ENCODE measurements at regions not wholly inside any gene's neighbourhood (a gene's known extent, or its start where the extent isn't known, plus 50 kb on each side); places are given as distances from the start of the nearest gene placed in this dataset.

DNA sequence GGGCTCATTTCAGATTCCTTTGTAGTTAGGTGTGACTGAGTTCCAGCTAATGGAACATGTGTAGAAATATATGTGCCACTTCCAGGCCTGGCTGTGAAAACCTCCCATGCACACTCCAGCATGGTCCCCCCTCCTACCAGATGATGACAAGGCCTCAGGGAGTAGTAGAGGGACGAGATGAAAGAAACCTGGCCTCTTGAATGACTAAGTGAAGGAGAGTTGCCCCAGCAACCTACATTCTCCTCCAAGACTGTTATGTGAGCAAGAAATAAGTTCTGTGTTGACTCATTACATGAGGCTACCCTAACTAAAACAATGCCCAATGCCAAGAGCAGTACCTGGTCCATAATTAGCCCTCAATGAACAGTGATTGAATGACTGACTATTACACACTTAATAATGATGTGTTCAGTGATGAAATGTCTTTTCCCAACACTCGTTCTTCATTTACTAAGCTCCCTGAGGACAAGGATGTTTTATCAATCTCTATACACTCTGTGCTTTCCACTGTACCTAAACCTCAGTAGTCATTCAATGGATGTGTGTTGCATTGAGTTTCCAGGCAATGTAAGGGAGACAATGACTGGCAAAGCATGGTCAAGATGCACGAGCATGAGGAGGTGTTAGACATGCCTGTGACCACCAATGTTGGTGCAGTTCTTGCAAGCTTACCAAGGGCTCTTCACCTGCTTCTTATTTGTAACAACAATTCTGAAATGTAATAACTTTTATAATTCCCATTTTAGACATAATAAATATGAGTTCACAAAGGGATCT is 62.0 kb upstream of the BCL6 start:
- TF ChIP-seq, protein P1, sequence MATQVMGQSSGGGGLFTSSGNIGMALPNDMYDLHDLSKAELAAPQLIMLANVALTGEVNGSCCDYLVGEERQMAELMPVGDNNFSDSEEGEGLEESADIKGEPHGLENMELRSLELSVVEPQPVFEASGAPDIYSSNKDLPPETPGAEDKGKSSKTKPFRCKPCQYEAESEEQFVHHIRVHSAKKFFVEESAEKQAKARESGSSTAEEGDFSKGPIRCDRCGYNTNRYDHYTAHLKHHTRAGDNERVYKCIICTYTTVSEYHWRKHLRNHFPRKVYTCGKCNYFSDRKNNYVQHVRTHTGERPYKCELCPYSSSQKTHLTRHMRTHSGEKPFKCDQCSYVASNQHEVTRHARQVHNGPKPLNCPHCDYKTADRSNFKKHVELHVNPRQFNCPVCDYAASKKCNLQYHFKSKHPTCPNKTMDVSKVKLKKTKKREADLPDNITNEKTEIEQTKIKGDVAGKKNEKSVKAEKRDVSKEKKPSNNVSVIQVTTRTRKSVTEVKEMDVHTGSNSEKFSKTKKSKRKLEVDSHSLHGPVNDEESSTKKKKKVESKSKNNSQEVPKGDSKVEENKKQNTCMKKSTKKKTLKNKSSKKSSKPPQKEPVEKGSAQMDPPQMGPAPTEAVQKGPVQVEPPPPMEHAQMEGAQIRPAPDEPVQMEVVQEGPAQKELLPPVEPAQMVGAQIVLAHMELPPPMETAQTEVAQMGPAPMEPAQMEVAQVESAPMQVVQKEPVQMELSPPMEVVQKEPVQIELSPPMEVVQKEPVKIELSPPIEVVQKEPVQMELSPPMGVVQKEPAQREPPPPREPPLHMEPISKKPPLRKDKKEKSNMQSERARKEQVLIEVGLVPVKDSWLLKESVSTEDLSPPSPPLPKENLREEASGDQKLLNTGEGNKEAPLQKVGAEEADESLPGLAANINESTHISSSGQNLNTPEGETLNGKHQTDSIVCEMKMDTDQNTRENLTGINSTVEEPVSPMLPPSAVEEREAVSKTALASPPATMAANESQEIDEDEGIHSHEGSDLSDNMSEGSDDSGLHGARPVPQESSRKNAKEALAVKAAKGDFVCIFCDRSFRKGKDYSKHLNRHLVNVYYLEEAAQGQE (IDR thresholded peaks at IDR 0.05; ENCODE audit: low read depth, low read length): no peak
- TF ChIP-seq SMAD1 (IDR thresholded peaks at IDR 0.05; ENCODE audit: low read depth, partially characterized antibody): no peak
- TF ChIP-seq ATF7 (IDR thresholded peaks at IDR 0.05; ENCODE audit: low read depth): no peak
- TF ChIP-seq, protein P2, sequence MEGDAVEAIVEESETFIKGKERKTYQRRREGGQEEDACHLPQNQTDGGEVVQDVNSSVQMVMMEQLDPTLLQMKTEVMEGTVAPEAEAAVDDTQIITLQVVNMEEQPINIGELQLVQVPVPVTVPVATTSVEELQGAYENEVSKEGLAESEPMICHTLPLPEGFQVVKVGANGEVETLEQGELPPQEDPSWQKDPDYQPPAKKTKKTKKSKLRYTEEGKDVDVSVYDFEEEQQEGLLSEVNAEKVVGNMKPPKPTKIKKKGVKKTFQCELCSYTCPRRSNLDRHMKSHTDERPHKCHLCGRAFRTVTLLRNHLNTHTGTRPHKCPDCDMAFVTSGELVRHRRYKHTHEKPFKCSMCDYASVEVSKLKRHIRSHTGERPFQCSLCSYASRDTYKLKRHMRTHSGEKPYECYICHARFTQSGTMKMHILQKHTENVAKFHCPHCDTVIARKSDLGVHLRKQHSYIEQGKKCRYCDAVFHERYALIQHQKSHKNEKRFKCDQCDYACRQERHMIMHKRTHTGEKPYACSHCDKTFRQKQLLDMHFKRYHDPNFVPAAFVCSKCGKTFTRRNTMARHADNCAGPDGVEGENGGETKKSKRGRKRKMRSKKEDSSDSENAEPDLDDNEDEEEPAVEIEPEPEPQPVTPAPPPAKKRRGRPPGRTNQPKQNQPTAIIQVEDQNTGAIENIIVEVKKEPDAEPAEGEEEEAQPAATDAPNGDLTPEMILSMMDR (IDR thresholded peaks at IDR 0.05 in 2 of 3, conservative IDR thresholded peaks at IDR 0.05 in 1 of 3; ENCODE audit: control insufficient read depth in 2 of 3, extremely low read depth in 1 of 3, insufficient read depth in 1 of 3, low read depth in 3 of 3, low read length in 3 of 3): no peak
- no peak for TF ChIP-seq SP1 (IDR thresholded peaks at IDR 0.05; ENCODE audit: low read depth, low read length)
- no peak for TF ChIP-seq SIX5 (IDR thresholded peaks at IDR 0.05; ENCODE audit: low read depth, low read length, severe bottlenecking)
- TF ChIP-seq ZNF274 (IDR thresholded peaks at IDR 0.05; ENCODE audit: insufficient read depth, insufficient read length): no peak
- no peak for TF ChIP-seq EZH2 (IDR thresholded peaks at IDR 0.05; ENCODE audit: borderline replicate concordance, control insufficient read depth, low read depth, low read length)
- TF ChIP-seq, protein P3, sequence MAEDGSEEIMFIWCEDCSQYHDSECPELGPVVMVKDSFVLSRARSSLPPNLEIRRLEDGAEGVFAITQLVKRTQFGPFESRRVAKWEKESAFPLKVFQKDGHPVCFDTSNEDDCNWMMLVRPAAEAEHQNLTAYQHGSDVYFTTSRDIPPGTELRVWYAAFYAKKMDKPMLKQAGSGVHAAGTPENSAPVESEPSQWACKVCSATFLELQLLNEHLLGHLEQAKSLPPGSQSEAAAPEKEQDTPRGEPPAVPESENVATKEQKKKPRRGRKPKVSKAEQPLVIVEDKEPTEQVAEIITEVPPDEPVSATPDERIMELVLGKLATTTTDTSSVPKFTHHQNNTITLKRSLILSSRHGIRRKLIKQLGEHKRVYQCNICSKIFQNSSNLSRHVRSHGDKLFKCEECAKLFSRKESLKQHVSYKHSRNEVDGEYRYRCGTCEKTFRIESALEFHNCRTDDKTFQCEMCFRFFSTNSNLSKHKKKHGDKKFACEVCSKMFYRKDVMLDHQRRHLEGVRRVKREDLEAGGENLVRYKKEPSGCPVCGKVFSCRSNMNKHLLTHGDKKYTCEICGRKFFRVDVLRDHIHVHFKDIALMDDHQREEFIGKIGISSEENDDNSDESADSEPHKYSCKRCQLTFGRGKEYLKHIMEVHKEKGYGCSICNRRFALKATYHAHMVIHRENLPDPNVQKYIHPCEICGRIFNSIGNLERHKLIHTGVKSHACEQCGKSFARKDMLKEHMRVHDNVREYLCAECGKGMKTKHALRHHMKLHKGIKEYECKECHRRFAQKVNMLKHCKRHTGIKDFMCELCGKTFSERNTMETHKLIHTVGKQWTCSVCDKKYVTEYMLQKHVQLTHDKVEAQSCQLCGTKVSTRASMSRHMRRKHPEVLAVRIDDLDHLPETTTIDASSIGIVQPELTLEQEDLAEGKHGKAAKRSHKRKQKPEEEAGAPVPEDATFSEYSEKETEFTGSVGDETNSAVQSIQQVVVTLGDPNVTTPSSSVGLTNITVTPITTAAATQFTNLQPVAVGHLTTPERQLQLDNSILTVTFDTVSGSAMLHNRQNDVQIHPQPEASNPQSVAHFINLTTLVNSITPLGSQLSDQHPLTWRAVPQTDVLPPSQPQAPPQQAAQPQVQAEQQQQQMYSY (CRISPR knock-in tag; IDR thresholded peaks at IDR 0.05): no peak
- no peak for TF ChIP-seq RAD21 (IDR thresholded peaks at IDR 0.05; ENCODE audit: insufficient read depth, low read depth, low read length)
- TF ChIP-seq RAD51 (IDR thresholded peaks at IDR 0.05): no peak
